Neural progenitor cell (in vitro differentiated cells): ENCODE measurements at regions not wholly inside any gene's neighbourhood (a gene's known extent, or its start where the extent isn't known, plus 50 kb on each side); places are given as distances from the start of the nearest gene placed in this dataset.
"Not testable (repeated sequence)": the region's sequence is repeated elsewhere in the genome, so short reads cannot be mapped to it uniquely, and the experiment has no call there.

Experiments used
- DNase-seq: peaks from one replicate; pipeline ENCODE4 v3.0.0-alpha.2; 2016; ENCODE audit warnings: low spot score
- H2AFZ ChIP-seq: fragments of 200-600 bp; sonication (generic); replicated peaks from 2 replicates; pipeline ENCODE4 v1.6.1; 2016; ENCODE audit warnings: antibody characterized with exemption
- H3F3A ChIP-seq: fragments of 200-600 bp; sonication (generic); 2 replicates; pipeline ENCODE4 v1.6.1; 2016; ENCODE audit warnings: antibody characterized with exemption, low read depth
- H3K27ac ChIP-seq: fragments of 200-600 bp; sonication (generic); 2 replicates; pipeline ENCODE4 v1.5.1; 2016; ENCODE audit warnings: mild to moderate bottlenecking
- H3K27me3 ChIP-seq: fragments of 200-600 bp; sonication (generic); 2 replicates; pipeline ENCODE4 v1.6.1; 2016; ENCODE audit warnings: mild to moderate bottlenecking, moderate library complexity
- H3K36me3 ChIP-seq: fragments of 200-600 bp; sonication (generic); 2 replicates; pipeline ENCODE4 v1.5.1; 2016
- H3K4me1 ChIP-seq: fragments of 200-600 bp; sonication (generic); 2 replicates; pipeline ENCODE4 v1.6.1; 2016; ENCODE audit warnings: mixed run types
- H3K4me2 ChIP-seq: fragments of 200-600 bp; sonication (generic); 2 replicates; pipeline ENCODE4 v1.6.1; 2016
- H3K4me3 ChIP-seq: fragments of 200-600 bp; sonication (generic); 2 replicates; pipeline ENCODE4 v1.5.1; 2016
- H3K79me2 ChIP-seq: fragments of 200-600 bp; sonication (generic); 2 replicates; pipeline ENCODE4 v1.6.1; 2016; ENCODE audit warnings: low read depth
- H3K9ac ChIP-seq: fragments of 200-600 bp; sonication (generic); 2 replicates; pipeline ENCODE4 v1.6.1; 2016
- H3K9me3 ChIP-seq: fragments of 200-600 bp; sonication (generic); 2 replicates; pipeline ENCODE4 v1.5.1; 2016; ENCODE audit warnings: low read depth
- H4K20me1 ChIP-seq: fragments of 200-600 bp; sonication (generic); 2 replicates; pipeline ENCODE4 v1.6.1; 2016; ENCODE audit warnings: low read depth
- H3K27ac Mint-ChIP-seq: 3 replicates; pipeline ENCODE4 v1.8.0; 2021; ENCODE audit warnings: mixed read lengths
- H3K27me3 Mint-ChIP-seq: 2 replicates; pipeline ENCODE4 v1.8.0; 2022; ENCODE audit warnings: low read depth, mild to moderate bottlenecking, inconsistent platforms, moderate library complexity, mixed read lengths; ENCODE audit not compliant: insufficient read depth
- H3K36me3 Mint-ChIP-seq: 3 replicates; pipeline ENCODE4 v1.8.0; 2021; ENCODE audit warnings: mixed read lengths
- H3K4me1 Mint-ChIP-seq: 3 replicates; pipeline ENCODE4 v1.8.0; 2021; ENCODE audit warnings: mixed read lengths
- H3K4me3 Mint-ChIP-seq: 3 replicates; pipeline ENCODE4 v1.8.0; 2021; ENCODE audit warnings: mild to moderate bottlenecking, moderate library complexity, mixed read lengths
- H3K9me3 Mint-ChIP-seq: 3 replicates; pipeline ENCODE4 v1.8.0; 2020; ENCODE audit warnings: mixed read lengths
- CTCF ChIP-seq: fragments of 200-600 bp; sonication (generic); IDR thresholded peaks from 2 replicates; pipeline ENCODE4 v1.5.1; 2017; ENCODE audit warnings: antibody characterized with exemption, mild to moderate bottlenecking
- EZH2 ChIP-seq: fragments of 200-600 bp; sonication (generic); IDR thresholded peaks from 2 replicates; pipeline ENCODE4 v1.6.1; 2017; ENCODE audit warnings: antibody characterized with exemption, mild to moderate bottlenecking, moderate library complexity
- EZH2phosphoT487 ChIP-seq: fragments of 200-600 bp; sonication (generic); IDR thresholded peaks from 2 replicates; pipeline ENCODE4 v1.6.1; 2017; ENCODE audit warnings: antibody characterized with exemption

GRCh38 chr10:38600146-38600545 lies 506.0 kb downstream of the ZNF37A start:
- H3K4me1 ChIP-seq, result no peaks in the 10 kb centered on the region
- Mint-ChIP-seq H3K36me3 (no peaks in the 10 kb centered on the region), H3K4me3 (no peak overlapping the region), H3K9me3 (peaks cover 45% of the 10 kb centered on the region), H3K4me1 (no peaks in the 10 kb centered on the region), H3K27ac (no peak overlapping the region), H3K27me3 (no peaks in the 10 kb centered on the region)
- H2AFZ ChIP-seq, result no peak overlapping the region
- no peak overlapping the region for H3K9ac ChIP-seq
- H3K4me2 ChIP-seq, result no peak overlapping the region
- no peak for DNase-seq
- H3K4me3 ChIP-seq, result no peak overlapping the region
- no peaks in the 10 kb centered on the region for H3F3A ChIP-seq
- H3K27me3 ChIP-seq, result no peaks in the 10 kb centered on the region
- no peak for TF ChIP-seq EZH2phosphoT487
- TF ChIP-seq CTCF, result no peak
- no peak for TF ChIP-seq EZH2
- no peak overlapping the region for H3K27ac ChIP-seq
- no peaks in the 10 kb centered on the region for H3K36me3 ChIP-seq
- no peaks in the 10 kb centered on the region for H4K20me1 ChIP-seq
- no peaks in the 10 kb centered on the region for H3K79me2 ChIP-seq
- H3K9me3 ChIP-seq, result no peaks in the 10 kb centered on the region

GRCh38 chr10:38600696-38601095 lies 506.6 kb downstream of the ZNF37A start:
- Histone ChIP-seq H3K4me1 (no peaks in the 10 kb centered on the region), H2AFZ (no peak overlapping the region), H3K27ac (no peak overlapping the region), H3K4me3 (no peak overlapping the region), H3K79me2 (no peaks in the 10 kb centered on the region), H3K27me3 (no peaks in the 10 kb centered on the region), H4K20me1 (no peaks in the 10 kb centered on the region), H3K9ac (no peak overlapping the region), H3K4me2 (no peak overlapping the region), H3F3A (no peaks in the 10 kb centered on the region), H3K36me3 (no peaks in the 10 kb centered on the region), H3K9me3 (no peaks in the 10 kb centered on the region)
- no peaks in the 10 kb centered on the region for H3K36me3 Mint-ChIP-seq
- peaks cover 49% of the 10 kb centered on the region for H3K9me3 Mint-ChIP-seq
- no peak overlapping the region for H3K27ac Mint-ChIP-seq
- H3K27me3 Mint-ChIP-seq, result no peaks in the 10 kb centered on the region
- H3K4me1 Mint-ChIP-seq, result no peaks in the 10 kb centered on the region
- TF ChIP-seq CTCF, result no peak
- no peak for DNase-seq
- H3K4me3 Mint-ChIP-seq, result no peak overlapping the region

GRCh38 chr10:38603681-38604080 lies 509.5 kb downstream of the ZNF37A start:
- not testable (repeated sequence) for H4K20me1 ChIP-seq, H3K27ac ChIP-seq, H3K4me3 Mint-ChIP-seq, H3K4me2 ChIP-seq, DNase-seq, H3K36me3 ChIP-seq, H3K9me3 ChIP-seq, H3K9ac ChIP-seq, H3K27ac Mint-ChIP-seq, H3K27me3 ChIP-seq, H3K4me1 ChIP-seq, H3K27me3 Mint-ChIP-seq, H3F3A ChIP-seq, H3K36me3 Mint-ChIP-seq, H3K4me3 ChIP-seq, H2AFZ ChIP-seq, H3K4me1 Mint-ChIP-seq, H3K79me2 ChIP-seq
- H3K9me3 Mint-ChIP-seq, result peaks cover 55% of the 10 kb centered on the region

GRCh38 chr10:38604477-38604876 lies 510.3 kb downstream of the ZNF37A start:
- not testable (repeated sequence) for H3K4me1 Mint-ChIP-seq, H3K9ac ChIP-seq, H3K27ac ChIP-seq, H3K36me3 ChIP-seq, H3K4me1 ChIP-seq, H3K27ac Mint-ChIP-seq, H3K9me3 ChIP-seq, H3F3A ChIP-seq, DNase-seq, H3K4me2 ChIP-seq, H3K36me3 Mint-ChIP-seq, H3K79me2 ChIP-seq, H2AFZ ChIP-seq, H3K4me3 ChIP-seq, H3K4me3 Mint-ChIP-seq, H3K27me3 ChIP-seq, H3K27me3 Mint-ChIP-seq, H4K20me1 ChIP-seq
- peaks cover 51% of the 10 kb centered on the region for H3K9me3 Mint-ChIP-seq
